HG03460 (cell line): ENCODE measurements at regions not wholly inside any gene's neighbourhood (a gene's known extent, or its start where the extent isn't known, plus 50 kb on each side); places are given as distances from the start of the nearest gene placed in this dataset.
A peak's percentile ranks its signal among the peaks of the same experiment; 100 is the strongest.
"Not testable (repeated sequence)": the region's sequence is repeated elsewhere in the genome, so short reads cannot be mapped to it uniquely, and the experiment has no call there.

Source experiments
- ATAC-seq: cut with Tn5 transposase; IDR thresholded peaks from one replicate; pipeline ENCODE4 v1.9.1; 2021; ENCODE audit not compliant: unreplicated experiment

GRCh38 chr12:9379023-9379742 is 171.0 kb upstream of the PZP start:
- ATAC-seq, result no peak

GRCh38 chr12:9378430-9378835 is 170.2 kb upstream of the PZP start:
- no peak for ATAC-seq

- ATAC-seq, result no peak
These were observed 164.0 kb upstream of the PZP start for GRCh38 chr12:9372202-9372601.

- no peak for ATAC-seq
These were observed 159.6 kb upstream of the PZP start for GRCh38 chr12:9367828-9368227.

GRCh38 chr12:9367201-9367600 is 159.0 kb upstream of the PZP start:
- no peak for ATAC-seq

- ATAC-seq, result no peak
These were observed 157.1 kb upstream of the PZP start for GRCh38 chr12:9365296-9365695.

- peak; percentile 89 for ATAC-seq
These were observed 156.3 kb upstream of the PZP start for GRCh38 chr12:9364224-9365176.

GRCh38 chr12:9363145-9363544 is 154.9 kb upstream of the PZP start:
- no peak for ATAC-seq

- no peak for ATAC-seq
These were observed 153.7 kb upstream of the PZP start for GRCh38 chr12:9361879-9362326.

GRCh38 chr12:9354009-9354754 is 146.0 kb upstream of the PZP start:
- not testable (repeated sequence) for ATAC-seq

- ATAC-seq, result no peak
These were observed 142.9 kb upstream of the PZP start for GRCh38 chr12:9351136-9351535.

GRCh38 chr12:9349888-9350885 is 142.0 kb upstream of the PZP start:
- no peak for ATAC-seq

GRCh38 chr12:9348906-9349518 is 140.8 kb upstream of the PZP start:
- no peak for ATAC-seq

- ATAC-seq, result no peak
These were observed 139.3 kb upstream of the PZP start for GRCh38 chr12:9347328-9348127.

- ATAC-seq, result no peak
These were observed 138.7 kb upstream of the PZP start for GRCh38 chr12:9346866-9347327.

GRCh38 chr12:9345171-9345570 is 137.0 kb upstream of the PZP start:
- ATAC-seq, result no peak

GRCh38 chr12:9344541-9344940 is 136.3 kb upstream of the PZP start:
- no peak for ATAC-seq

- no peak for ATAC-seq
These were observed 135.5 kb upstream of the PZP start for GRCh38 chr12:9343731-9344130.
